C1 segment of cervical spinal cord (tissue), 14 donors: ENCODE measurements at regions not wholly inside any gene's neighbourhood (a gene's known extent, or its start where the extent isn't known, plus 50 kb on each side); places are given as distances from the start of the nearest gene placed in this dataset.

Experiments used
- DNase-seq, 14 donors: peaks; one replicate each; lab custom pipeline; 2025; lab: John Stamatoyannopoulos, UW

GRCh38 chr9:73014011-73014410, 61.2 kb upstream of the ALDH1A1 start:
- no peak for DNase-seq

- DNase-seq, result no peak
Measured at GRCh38 chr9:73011956-73012355, 59.1 kb upstream of the ALDH1A1 start.

- DNase-seq, result no peak
Measured at GRCh38 chr9:73011181-73011750, 58.4 kb upstream of the ALDH1A1 start.

- DNase-seq, result no peak
Measured at GRCh38 chr9:73009649-73010288, 56.9 kb upstream of the ALDH1A1 start.

GRCh38 chr9:73007966-73008672, 55.3 kb upstream of the ALDH1A1 start:
- DNase-seq, result no peak

GRCh38 chr9:73006986-73007385, 54.1 kb upstream of the ALDH1A1 start:
- DNase-seq, result no peak
